Fibroblast of lung (primary cell): ENCODE measurements at regions not wholly inside any gene's neighbourhood (a gene's known extent, or its start where the extent isn't known, plus 50 kb on each side); places are given as distances from the start of the nearest gene placed in this dataset.

Experiments
- DNase-seq, 2 donors: peaks; one replicate each; pipeline versions ENCODE4 v3.0.0 to v3.0.0-alpha.2; 2010; ENCODE audit warnings: low read depth in 2 of 2
- H2AFZ ChIP-seq: 2 replicates; pipeline ENCODE4 v1.5.1; 2012; ENCODE audit warnings: low read length, control low read depth, inconsistent platforms
- H3K27ac ChIP-seq: 2 replicates; pipeline ENCODE4 v1.5.1; 2011; ENCODE audit warnings: low read length, control low read depth; ENCODE audit not compliant: insufficient read depth
- H3K27me3 ChIP-seq: 2 replicates; pipeline ENCODE4 v1.5.1; 2011; ENCODE audit warnings: mild to moderate bottlenecking, low read length; ENCODE audit not compliant: control insufficient read depth, insufficient read depth
- H3K36me3 ChIP-seq: 2 replicates; pipeline ENCODE4 v1.5.1; 2011; ENCODE audit warnings: low read length; ENCODE audit not compliant: control insufficient read depth, insufficient read depth
- H3K4me1 ChIP-seq: 2 replicates; pipeline ENCODE4 v1.5.1; 2011; ENCODE audit warnings: low read length; ENCODE audit not compliant: control insufficient read depth, insufficient read depth; ENCODE audit errors: extremely low read depth
- H3K4me2 ChIP-seq: 2 replicates; pipeline ENCODE4 v1.5.1; 2011; ENCODE audit warnings: low read length, control low read depth; ENCODE audit not compliant: insufficient read depth; ENCODE audit errors: extremely low read depth
- H3K4me3 ChIP-seq, 4 experiments: fragments of 200-600 bp in 1 of 4; sonication (generic) in 1 of 4; replicated peaks in 1 of 4; 2 replicates each; pipeline ENCODE4 v1.5.1; 2011 to 2016; ENCODE audit warnings: low read length in 4 of 4, low read depth in 3 of 4, mild to moderate bottlenecking in 3 of 4, control low read depth in 2 of 4, inconsistent platforms in 1 of 4, mixed read lengths in 1 of 4; ENCODE audit not compliant: insufficient read depth in 1 of 4; ENCODE audit errors: control extremely low read depth in 1 of 4
- H3K79me2 ChIP-seq: 2 replicates; pipeline ENCODE4 v1.5.1; 2012; ENCODE audit warnings: mild to moderate bottlenecking, low read length, inconsistent platforms; ENCODE audit not compliant: control insufficient read depth, insufficient read depth
- H3K9ac ChIP-seq: 2 replicates; pipeline ENCODE4 v1.5.1; 2011; ENCODE audit warnings: mild to moderate bottlenecking, low read length, control low read depth; ENCODE audit not compliant: insufficient read depth
- H3K9me3 ChIP-seq: 2 replicates; pipeline ENCODE4 v1.5.1; 2012; ENCODE audit warnings: low read depth, low read length; ENCODE audit not compliant: control insufficient read depth, insufficient read depth
- H4K20me1 ChIP-seq: 2 replicates; pipeline ENCODE4 v1.5.1; 2011; ENCODE audit warnings: low read length; ENCODE audit not compliant: control insufficient read depth, insufficient read depth; ENCODE audit errors: extremely low read depth
- CTCF ChIP-seq, 2 donors: IDR thresholded peaks in 1 of 2; conservative IDR thresholded peaks in 1 of 2; 1 replicate in 1 of 2; 2 replicates in 1 of 2; pipeline ENCODE4 v1.5.1; 2011 to 2012; ENCODE audit warnings: low read length in 2 of 2, control low read depth in 1 of 2, inconsistent platforms in 1 of 2, low read depth in 1 of 2, mild to moderate bottlenecking in 1 of 2
- EZH2 ChIP-seq: IDR thresholded peaks from 2 replicates; pipeline ENCODE4 v1.5.1; 2012; ENCODE audit warnings: low read length, control low read depth, mild to moderate bottlenecking; ENCODE audit errors: missing control alignments

GRCh38 chr22:49255741-49256318 is 571.8 kb downstream of the BRD1 start:
- TF ChIP-seq CTCF (conservative IDR thresholded peaks at IDR 0.05 in 1 of 2, IDR thresholded peaks at IDR 0.05 in 1 of 2; ENCODE audit: low read depth in 1 of 2, low read length in 2 of 2), result no peak
- no peaks in the 10 kb centered on the region for H3K4me1 ChIP-seq
- H3K27me3 ChIP-seq, result no peaks in the 10 kb centered on the region
- no peaks in the 10 kb centered on the region for H3K36me3 ChIP-seq
- H4K20me1 ChIP-seq, result no peaks in the 10 kb centered on the region
- no peak overlapping the region for H3K9ac ChIP-seq
- no peak overlapping the region for H3K4me2 ChIP-seq
- H3K79me2 ChIP-seq, result no peaks in the 10 kb centered on the region
- H2AFZ ChIP-seq, result no peak overlapping the region
- H3K4me3 ChIP-seq, result no peak overlapping the region
- no peak for DNase-seq
- H3K9me3 ChIP-seq, result no peaks in the 10 kb centered on the region
- H3K27ac ChIP-seq, result no peak overlapping the region

- Histone ChIP-seq H4K20me1 (no peaks in the 10 kb centered on the region), H3K4me2 (no peak overlapping the region), H3K27ac (no peak overlapping the region), H3K36me3 (no peaks in the 10 kb centered on the region), H3K9me3 (no peaks in the 10 kb centered on the region), H3K4me3 (no peak overlapping the region), H2AFZ (no peak overlapping the region), H3K9ac (no peak overlapping the region), H3K4me1 (no peaks in the 10 kb centered on the region), H3K79me2 (no peaks in the 10 kb centered on the region), H3K27me3 (no peaks in the 10 kb centered on the region)
- no peak for DNase-seq
- TF ChIP-seq EZH2, result no peak
- no peak for TF ChIP-seq CTCF (conservative IDR thresholded peaks at IDR 0.05 in 1 of 2, IDR thresholded peaks at IDR 0.05 in 1 of 2; ENCODE audit: low read depth in 1 of 2, low read length in 2 of 2)
Observed at GRCh38 chr22:49255154-49255553, 572.5 kb downstream of the BRD1 start.

- no peaks in the 10 kb centered on the region for H4K20me1 ChIP-seq
- no peaks in the 10 kb centered on the region for H3K79me2 ChIP-seq
- H3K4me3 ChIP-seq, result no peak overlapping the region
- H2AFZ ChIP-seq, result no peak overlapping the region
- H3K4me1 ChIP-seq, result no peaks in the 10 kb centered on the region
- TF ChIP-seq CTCF (conservative IDR thresholded peaks at IDR 0.05 in 1 of 2, IDR thresholded peaks at IDR 0.05 in 1 of 2; ENCODE audit: low read depth in 1 of 2, low read length in 2 of 2) (no peak), EZH2 (no peak)
- no peaks in the 10 kb centered on the region for H3K27me3 ChIP-seq
- no peak overlapping the region for H3K4me2 ChIP-seq
- H3K9me3 ChIP-seq, result no peaks in the 10 kb centered on the region
- H3K9ac ChIP-seq, result no peak overlapping the region
- no peaks in the 10 kb centered on the region for H3K36me3 ChIP-seq
- no peak for DNase-seq
- no peak overlapping the region for H3K27ac ChIP-seq
Observed at GRCh38 chr22:49253656-49254055, 574.0 kb downstream of the BRD1 start.
